Choroid plexus epithelial cell (primary cell): ENCODE measurements at regions not wholly inside any gene's neighbourhood (a gene's known extent, or its start where the extent isn't known, plus 50 kb on each side); places are given as distances from the start of the nearest gene placed in this dataset.

ENCODE experiments used
- DNase-seq: peaks from one replicate; pipeline ENCODE4 v3.0.0-alpha.2; 2010; ENCODE audit warnings: low read depth
- H3K4me3 ChIP-seq: 2 replicates; pipeline ENCODE4 v1.5.1; 2011; ENCODE audit warnings: low read depth, mild to moderate bottlenecking, control low read depth, low read length, moderate library complexity
- TF ChIP-seq, protein P1 (sequence below): conservative IDR thresholded peaks from 2 replicates; pipeline ENCODE4 v1.5.1; 2011; ENCODE audit warnings: low read depth, mild to moderate bottlenecking, control low read depth, inconsistent platforms, low read length, moderate library complexity

GRCh38 chr1:208535511-208535910 is 291.3 kb upstream of the PLXNA2 start:
- DNase-seq: no peak
- TF ChIP-seq, protein P1, sequence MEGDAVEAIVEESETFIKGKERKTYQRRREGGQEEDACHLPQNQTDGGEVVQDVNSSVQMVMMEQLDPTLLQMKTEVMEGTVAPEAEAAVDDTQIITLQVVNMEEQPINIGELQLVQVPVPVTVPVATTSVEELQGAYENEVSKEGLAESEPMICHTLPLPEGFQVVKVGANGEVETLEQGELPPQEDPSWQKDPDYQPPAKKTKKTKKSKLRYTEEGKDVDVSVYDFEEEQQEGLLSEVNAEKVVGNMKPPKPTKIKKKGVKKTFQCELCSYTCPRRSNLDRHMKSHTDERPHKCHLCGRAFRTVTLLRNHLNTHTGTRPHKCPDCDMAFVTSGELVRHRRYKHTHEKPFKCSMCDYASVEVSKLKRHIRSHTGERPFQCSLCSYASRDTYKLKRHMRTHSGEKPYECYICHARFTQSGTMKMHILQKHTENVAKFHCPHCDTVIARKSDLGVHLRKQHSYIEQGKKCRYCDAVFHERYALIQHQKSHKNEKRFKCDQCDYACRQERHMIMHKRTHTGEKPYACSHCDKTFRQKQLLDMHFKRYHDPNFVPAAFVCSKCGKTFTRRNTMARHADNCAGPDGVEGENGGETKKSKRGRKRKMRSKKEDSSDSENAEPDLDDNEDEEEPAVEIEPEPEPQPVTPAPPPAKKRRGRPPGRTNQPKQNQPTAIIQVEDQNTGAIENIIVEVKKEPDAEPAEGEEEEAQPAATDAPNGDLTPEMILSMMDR: no peak
- H3K4me3 ChIP-seq: no peak overlapping the region

DNA sequence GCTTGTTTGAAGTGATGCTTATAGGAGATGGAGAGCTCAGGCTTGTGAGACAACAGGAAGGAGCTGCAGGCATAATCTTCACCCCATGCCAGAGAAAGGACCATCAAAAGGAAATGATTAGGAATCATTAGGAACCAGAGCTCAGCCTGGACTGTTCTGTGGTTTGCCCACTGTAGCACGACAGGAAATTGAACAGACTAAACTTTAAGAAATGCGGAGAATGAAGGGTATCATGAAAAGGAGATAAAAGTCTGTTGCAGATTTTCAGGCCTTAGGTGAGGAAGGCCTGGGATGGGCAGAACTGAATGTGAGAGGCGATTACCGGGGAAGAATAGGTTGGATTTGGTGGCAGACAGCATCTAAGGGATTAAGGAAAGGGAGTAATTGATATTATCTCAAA is 292.0 kb upstream of the PLXNA2 start:
- H3K4me3 ChIP-seq: no peak overlapping the region
- TF ChIP-seq, protein P1: no peak
- DNase-seq: no peak

GRCh38 chr1:208537198-208537597 is 293.0 kb upstream of the PLXNA2 start:
- H3K4me3 ChIP-seq: no peak overlapping the region
- TF ChIP-seq, protein P1: no peak
- no peak for DNase-seq

GRCh38 chr1:208538078-208538477 is 293.9 kb upstream of the PLXNA2 start:
- H3K4me3 ChIP-seq: no peak overlapping the region
- no peak for DNase-seq
- TF ChIP-seq, protein P1: no peak

DNA sequence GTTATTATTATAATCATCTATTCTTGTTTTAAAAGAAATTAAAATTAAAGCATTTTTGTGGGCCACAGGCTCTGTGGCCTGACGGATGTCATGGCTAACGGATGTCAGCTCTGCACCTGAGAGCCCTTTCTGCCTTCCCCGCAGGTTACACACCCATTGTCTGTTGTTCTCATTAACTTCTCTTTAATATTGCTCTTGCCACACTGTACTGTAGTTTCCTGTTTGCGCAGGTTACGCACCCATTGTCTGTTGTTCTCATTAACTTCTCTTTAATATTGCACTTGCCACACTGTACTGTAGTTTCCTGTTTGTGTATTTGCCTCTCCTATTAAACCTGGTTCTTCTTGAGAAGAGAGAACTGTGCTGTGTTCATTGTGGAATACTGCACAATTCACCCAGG is 294.4 kb upstream of the PLXNA2 start:
- TF ChIP-seq, protein P1: no peak
- no peak for DNase-seq
- no peak overlapping the region for H3K4me3 ChIP-seq

GRCh38 chr1:208540724-208541123 is 296.5 kb upstream of the PLXNA2 start:
- no peak for DNase-seq
- TF ChIP-seq, protein P1: no peak
- H3K4me3 ChIP-seq: no peak overlapping the region

DNA sequence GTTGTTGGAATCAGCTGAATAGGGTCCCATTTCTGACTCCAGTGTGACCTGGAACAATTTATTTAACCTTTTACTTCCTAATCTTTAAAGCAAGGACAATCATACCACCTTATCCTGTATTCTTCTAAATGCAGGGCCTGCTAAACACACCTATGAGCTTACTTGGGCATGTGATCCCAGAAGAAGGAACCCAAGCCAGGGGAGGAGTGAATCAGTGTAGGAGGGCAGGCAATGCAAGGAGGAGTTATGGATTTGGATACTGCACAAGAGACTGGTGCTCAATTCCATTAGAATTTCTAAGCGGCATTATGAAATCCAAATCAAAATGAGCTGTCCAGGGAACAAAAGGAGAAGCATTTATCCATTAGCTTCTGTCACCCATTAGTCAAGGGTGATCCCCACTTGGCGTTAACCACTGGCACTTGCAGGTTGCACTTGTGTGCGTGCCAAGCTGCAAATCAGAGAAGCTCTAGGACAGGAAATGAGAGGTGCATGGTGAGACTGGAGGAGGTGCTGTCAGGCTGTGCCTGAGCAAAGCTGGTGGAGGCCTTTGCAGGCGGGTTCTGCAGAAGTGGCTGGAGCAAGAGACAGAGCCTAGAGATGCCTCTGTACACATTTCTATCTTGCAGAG is 297.2 kb upstream of the PLXNA2 start:
- TF ChIP-seq, protein P1: no peak
- no peak overlapping the region for H3K4me3 ChIP-seq
- DNase-seq: no peak
